Adipocyte (in vitro differentiated cells): ENCODE measurements at regions not wholly inside any gene's neighbourhood (a gene's known extent, or its start where the extent isn't known, plus 50 kb on each side); places are given as distances from the start of the nearest gene placed in this dataset.
"Not testable (repeated sequence)": the region's sequence is repeated elsewhere in the genome, so short reads cannot be mapped to it uniquely, and the experiment has no call there.

Source experiments
- DNase-seq: peaks from one replicate; pipeline ENCODE4 v3.0.0-alpha.2; 2015; ENCODE audit warnings: low read depth
- H3K27me3 ChIP-seq: replicated peaks from 2 replicates; pipeline ENCODE4 v1.7.0; 2013; ENCODE audit warnings: mild to moderate bottlenecking, low read length, moderate library complexity; ENCODE audit not compliant: control insufficient read depth, insufficient read depth
- H3K36me3 ChIP-seq: 2 replicates; pipeline ENCODE4 v1.7.0; 2013; ENCODE audit warnings: low read length, mild to moderate bottlenecking, moderate library complexity; ENCODE audit not compliant: control insufficient read depth, insufficient read depth, severe bottlenecking
- H3K4me1 ChIP-seq: 2 replicates; pipeline ENCODE4 v1.7.0; 2013; ENCODE audit warnings: mild to moderate bottlenecking, low read length, moderate library complexity; ENCODE audit not compliant: control insufficient read depth, insufficient read depth
- H3K4me3 ChIP-seq: 2 replicates; pipeline ENCODE4 v1.7.0; 2013; ENCODE audit warnings: mild to moderate bottlenecking, low read length, moderate library complexity
- H3K9ac ChIP-seq: 2 replicates; pipeline ENCODE4 v1.7.0; 2013; ENCODE audit warnings: mild to moderate bottlenecking, low read length, moderate library complexity
- H3K9me3 ChIP-seq: 2 replicates; pipeline ENCODE4 v1.7.0; 2013; ENCODE audit warnings: mild to moderate bottlenecking, low read length, moderate library complexity; ENCODE audit not compliant: control insufficient read depth

DNA sequence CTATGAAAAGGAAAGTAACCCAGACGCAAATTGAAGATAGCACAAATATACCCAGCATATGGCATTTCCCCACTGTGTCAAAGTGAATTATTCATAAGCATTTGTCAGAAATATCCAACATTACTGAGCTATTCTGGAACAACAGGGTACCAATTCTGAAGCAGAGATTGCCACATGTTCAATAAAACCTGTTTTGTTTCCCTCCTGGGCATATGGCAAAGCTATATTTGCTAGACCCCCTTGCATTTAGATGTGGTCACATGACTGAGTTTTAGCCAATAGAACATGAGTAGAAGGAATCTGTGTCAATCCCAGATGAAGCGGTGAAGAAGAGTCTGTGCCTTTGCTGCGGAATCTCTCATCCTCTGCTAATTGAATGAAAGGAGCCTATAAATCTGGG is 296.4 kb upstream of the DLGAP1 start:
- H3K9me3 ChIP-seq: peaks cover 8% of the 10 kb centered on the region
- no peak overlapping the region for H3K9ac ChIP-seq
- no peak overlapping the region for H3K4me3 ChIP-seq
- H3K36me3 ChIP-seq: no peaks in the 10 kb centered on the region
- no peaks in the 10 kb centered on the region for H3K4me1 ChIP-seq
- H3K27me3 ChIP-seq: no peaks in the 10 kb centered on the region
- no peak for DNase-seq

DNA sequence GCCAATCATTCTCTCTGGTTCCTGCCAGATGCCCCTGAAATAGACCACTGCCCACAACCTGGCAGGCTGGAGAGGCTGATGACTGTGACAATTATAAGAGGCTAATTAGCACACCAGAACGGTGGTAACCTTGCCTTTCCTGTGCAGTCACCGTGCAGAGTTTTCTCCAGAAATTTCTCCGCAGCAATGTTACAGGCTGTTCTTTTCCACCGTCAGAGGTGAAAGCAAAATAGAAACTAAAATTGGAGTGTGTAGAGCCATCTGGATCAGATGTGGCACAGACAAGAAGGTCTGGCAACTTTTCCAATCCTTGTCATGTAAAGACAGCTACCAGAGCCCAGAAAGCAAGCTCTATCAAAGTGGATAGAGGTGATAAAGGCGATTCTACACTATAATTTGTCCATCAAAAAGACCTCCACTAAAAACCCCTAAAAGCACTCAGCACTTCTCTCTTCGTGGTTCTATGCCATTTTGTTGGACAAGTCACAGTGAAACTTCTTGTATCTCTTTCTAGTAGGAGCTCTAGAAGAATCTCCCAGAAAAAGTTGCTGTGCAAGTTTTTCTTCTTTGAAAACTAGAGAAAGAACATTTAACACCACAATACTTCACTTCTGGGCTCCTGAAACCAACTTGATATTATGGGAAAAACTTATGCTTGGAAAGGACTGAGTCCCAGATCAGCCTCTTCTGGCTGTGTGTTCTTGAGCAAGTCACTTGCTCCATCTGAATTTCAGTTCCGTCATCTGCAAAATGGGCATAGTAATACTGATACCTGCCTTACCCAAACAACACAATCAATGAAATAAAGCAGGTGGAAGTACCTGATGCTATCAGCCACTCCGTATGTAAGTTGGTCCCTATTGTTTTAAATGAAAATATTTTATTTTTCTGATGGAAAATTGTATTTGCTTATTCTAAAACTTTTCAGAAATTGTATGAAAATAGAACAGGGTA is 295.6 kb upstream of the DLGAP1 start:
- Histone ChIP-seq H3K9ac (no peak overlapping the region), H3K9me3 (peaks cover 9% of the 10 kb centered on the region), H3K4me1 (no peaks in the 10 kb centered on the region), H3K4me3 (no peak overlapping the region), H3K36me3 (no peaks in the 10 kb centered on the region), H3K27me3 (no peaks in the 10 kb centered on the region)
- DNase-seq: no peak

DNA sequence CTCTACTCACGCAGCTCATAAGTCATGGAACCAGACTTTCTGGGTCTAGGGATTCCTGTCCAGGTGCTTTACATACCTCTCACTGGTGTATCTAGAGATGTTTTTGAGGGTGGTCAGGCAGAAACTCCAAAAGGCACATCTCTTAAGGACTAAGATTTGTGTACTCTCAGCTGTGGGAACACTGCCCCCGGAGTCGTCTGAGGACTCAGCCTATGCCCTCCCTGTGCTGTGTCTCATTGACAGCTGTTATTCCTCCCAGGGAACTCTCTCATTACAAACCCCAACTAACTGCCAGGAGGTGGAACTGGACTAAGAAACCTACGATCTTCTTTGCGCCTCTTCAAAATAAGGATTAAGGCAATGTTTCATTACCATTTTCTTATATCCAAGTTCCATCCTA is 293.9 kb upstream of the DLGAP1 start:
- no peak for DNase-seq
- Histone ChIP-seq H3K9ac (no peak overlapping the region), H3K27me3 (no peaks in the 10 kb centered on the region), H3K4me1 (no peaks in the 10 kb centered on the region), H3K9me3 (peaks cover 14% of the 10 kb centered on the region), H3K36me3 (no peaks in the 10 kb centered on the region), H3K4me3 (no peak overlapping the region)

DNA sequence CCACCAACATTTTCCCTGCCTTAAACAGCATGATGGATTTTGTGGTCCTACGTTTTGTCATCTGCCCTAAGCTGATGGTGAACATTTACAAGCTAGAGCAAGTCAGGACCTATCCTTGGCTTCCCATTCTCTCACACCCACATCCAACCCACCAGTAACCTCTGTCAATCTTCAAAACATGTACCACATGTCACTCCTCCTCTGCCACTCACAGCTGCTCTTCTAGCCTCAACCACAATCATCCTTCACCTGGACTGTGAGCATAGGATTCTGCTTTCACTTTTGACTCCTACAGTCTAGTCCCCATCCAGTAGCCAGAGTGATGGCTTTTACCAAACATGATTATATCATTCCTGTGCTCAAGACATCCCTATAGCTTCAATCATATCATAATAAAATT is 279.8 kb upstream of the DLGAP1 start:
- no peaks in the 10 kb centered on the region for H3K36me3 ChIP-seq
- no peak for DNase-seq

DNA sequence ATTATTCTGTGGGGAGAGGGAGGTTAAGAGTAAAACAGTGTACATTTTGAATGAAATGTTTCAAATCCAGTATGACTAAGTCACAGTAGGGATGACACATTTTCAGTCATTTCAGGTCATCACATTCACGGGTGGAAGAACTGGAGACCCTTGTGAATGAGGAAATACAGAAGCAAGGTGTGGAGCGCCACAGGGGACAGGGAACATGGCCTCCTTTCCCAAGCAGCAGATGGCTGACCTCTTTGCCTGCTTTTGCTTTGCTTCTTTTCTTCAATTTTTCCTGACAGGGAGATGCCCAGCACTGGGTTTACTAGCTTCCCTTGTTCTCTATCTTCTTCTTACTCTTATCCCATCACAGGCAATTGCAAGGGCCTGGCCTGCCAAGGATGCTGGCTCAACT is 278.9 kb upstream of the DLGAP1 start:
- Histone ChIP-seq H3K9ac (no peak overlapping the region), H3K9me3 (peaks cover 2% of the 10 kb centered on the region), H3K36me3 (no peaks in the 10 kb centered on the region), H3K4me3 (no peak overlapping the region), H3K4me1 (no peaks in the 10 kb centered on the region), H3K27me3 (no peaks in the 10 kb centered on the region)
- DNase-seq: no peak

More for the DNA sequence above, 279.8 kb upstream of the DLGAP1 start:
- no peaks in the 10 kb centered on the region for H3K4me1 ChIP-seq
- H3K4me3 ChIP-seq: no peak overlapping the region
- peaks cover 2% of the 10 kb centered on the region for H3K9me3 ChIP-seq
- no peak overlapping the region for H3K9ac ChIP-seq
- H3K27me3 ChIP-seq: no peaks in the 10 kb centered on the region

DNA sequence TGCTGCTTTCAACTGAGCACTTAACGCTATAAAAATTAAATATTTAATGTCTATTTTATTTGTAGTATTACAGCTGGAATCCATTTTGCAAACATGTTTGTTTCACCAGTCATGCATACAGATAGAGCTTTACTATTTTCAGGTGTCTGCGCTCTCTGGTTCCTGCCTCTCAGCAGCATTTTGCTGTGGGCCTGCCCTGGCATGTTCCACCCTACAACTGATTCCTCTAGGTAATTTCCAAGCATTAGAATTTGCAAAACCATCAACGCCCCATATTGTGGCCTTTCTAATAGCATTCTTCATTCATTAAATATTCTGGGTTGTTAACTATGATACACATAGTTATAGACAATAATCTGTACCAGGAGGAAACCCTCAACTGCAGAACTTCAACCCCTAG is 266.4 kb upstream of the DLGAP1 start:
- DNase-seq: no peak
- Histone ChIP-seq H3K4me3 (no peak overlapping the region), H3K27me3 (no peaks in the 10 kb centered on the region), H3K9me3 (no peaks in the 10 kb centered on the region), H3K4me1 (no peaks in the 10 kb centered on the region), H3K36me3 (no peaks in the 10 kb centered on the region), H3K9ac (no peak overlapping the region)

DNA sequence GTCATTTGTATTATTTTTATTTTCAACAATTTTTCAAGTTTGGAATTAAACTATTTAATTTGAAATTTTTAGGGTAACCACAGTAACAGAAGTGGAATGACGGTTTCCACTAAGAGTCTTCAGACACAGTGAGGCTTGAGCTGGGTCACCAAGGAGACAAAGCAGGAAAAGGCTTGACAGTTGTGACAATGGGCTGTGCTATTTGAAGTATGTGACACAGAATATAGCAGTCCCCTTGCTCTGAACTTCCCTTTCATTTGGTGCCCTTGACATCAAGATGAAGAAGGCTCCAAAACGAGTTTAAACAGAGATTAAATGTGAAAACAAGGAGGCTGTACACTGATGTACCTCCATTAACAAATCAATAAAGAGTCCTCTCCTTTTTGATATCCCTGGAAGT is 265.4 kb upstream of the DLGAP1 start:
- H3K4me1 ChIP-seq: no peaks in the 10 kb centered on the region
- no peak overlapping the region for H3K4me3 ChIP-seq
- no peaks in the 10 kb centered on the region for H3K9me3 ChIP-seq
- DNase-seq: no peak
- H3K9ac ChIP-seq: no peak overlapping the region
- H3K27me3 ChIP-seq: no peaks in the 10 kb centered on the region
- no peaks in the 10 kb centered on the region for H3K36me3 ChIP-seq

DNA sequence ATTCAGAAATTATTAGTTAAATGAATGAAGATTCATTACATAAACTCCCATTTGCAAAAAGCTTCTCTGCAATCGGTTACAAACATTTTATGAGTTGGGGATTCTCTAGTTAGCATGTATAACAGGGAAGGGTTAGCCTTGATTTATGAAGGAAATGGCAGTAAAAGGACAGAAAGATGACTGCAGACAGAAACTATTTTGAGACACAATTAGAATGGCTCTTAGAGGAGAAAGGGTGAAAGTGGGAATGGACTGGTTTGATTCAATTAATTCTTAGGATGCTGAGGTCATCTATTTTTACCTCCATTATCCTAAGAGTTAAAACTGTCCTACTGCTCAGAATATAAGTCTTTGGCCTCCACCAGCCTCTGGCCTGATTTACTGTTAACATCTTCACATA is 250.8 kb upstream of the DLGAP1 start:
- no peaks in the 10 kb centered on the region for H3K27me3 ChIP-seq
- no peaks in the 10 kb centered on the region for H3K36me3 ChIP-seq
- no peak overlapping the region for H3K4me3 ChIP-seq
- H3K4me1 ChIP-seq: no peaks in the 10 kb centered on the region
- DNase-seq: no peak
- no peak overlapping the region for H3K9ac ChIP-seq
- no peaks in the 10 kb centered on the region for H3K9me3 ChIP-seq

DNA sequence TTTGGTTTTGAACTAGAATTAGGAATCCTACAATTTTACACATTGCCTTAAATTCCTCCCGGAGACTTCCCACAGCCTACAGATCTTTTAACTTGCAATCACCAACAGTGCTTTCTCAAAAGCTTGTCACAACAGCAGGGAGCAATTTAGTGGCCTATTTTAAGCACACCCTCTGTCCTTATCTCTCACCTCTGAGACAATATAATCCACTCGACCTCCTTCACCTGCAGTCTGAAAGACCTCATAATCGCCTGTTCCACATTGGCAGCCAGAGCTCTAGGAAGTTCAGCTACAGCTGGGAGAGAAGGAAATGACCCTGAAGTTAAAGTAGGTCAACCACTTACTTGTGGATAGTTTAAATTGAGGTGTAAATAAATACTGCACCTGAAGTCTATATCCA is 249.7 kb upstream of the DLGAP1 start:
- no peaks in the 10 kb centered on the region for H3K9me3 ChIP-seq
- no peak overlapping the region for H3K4me3 ChIP-seq
- H3K27me3 ChIP-seq: no peaks in the 10 kb centered on the region
- H3K4me1 ChIP-seq: no peaks in the 10 kb centered on the region
- no peak overlapping the region for H3K9ac ChIP-seq
- H3K36me3 ChIP-seq: no peaks in the 10 kb centered on the region
- DNase-seq: no peak

DNA sequence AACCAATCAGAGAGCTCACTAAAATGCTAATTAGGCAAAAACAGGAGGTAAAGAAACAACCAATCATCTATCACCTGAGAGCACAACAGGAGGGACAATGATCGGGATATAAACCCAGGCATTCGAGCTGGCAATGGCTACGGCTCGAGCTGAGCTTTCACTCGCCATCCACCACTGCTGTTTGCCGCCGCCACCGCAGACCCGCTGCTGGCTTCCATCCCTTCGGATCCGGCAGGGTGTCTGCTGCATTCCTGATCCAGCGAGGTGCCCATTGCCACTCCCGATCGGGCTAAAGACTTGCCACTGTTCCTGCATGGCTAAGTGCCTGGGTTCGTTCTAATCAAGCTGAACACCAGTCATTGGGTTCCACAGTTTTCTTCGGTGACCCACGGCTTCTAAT is 236.7 kb upstream of the DLGAP1 start:
- Histone ChIP-seq H3K4me3 (no peak overlapping the region), H3K9ac (no peak overlapping the region), H3K9me3 (no peaks in the 10 kb centered on the region), H3K36me3 (no peaks in the 10 kb centered on the region), H3K4me1 (no peaks in the 10 kb centered on the region), H3K27me3 (no peaks in the 10 kb centered on the region)
- no peak for DNase-seq

DNA sequence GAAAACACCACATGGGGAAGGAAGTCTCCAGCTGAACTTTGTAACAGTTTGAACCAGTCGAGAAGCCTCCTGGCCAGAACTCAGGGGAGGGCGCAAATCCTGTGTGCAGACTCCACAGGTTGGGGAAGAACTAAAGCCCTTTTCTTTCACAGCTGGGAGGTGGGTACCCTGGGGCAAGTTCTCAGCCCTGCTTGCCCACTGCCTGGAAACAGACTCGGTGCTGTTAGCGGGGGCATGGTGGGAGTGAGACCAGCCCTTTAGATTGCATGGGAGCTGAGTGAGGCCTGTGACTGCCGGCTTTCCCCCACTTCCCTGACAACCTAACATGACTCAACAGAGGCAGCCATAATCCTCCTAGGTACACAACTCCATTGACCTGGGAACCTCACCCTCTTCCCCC is 223.6 kb upstream of the DLGAP1 start:
- not testable (repeated sequence) for H3K9me3 ChIP-seq, H3K4me3 ChIP-seq, DNase-seq, H3K4me1 ChIP-seq, H3K9ac ChIP-seq, H3K27me3 ChIP-seq, H3K36me3 ChIP-seq

DNA sequence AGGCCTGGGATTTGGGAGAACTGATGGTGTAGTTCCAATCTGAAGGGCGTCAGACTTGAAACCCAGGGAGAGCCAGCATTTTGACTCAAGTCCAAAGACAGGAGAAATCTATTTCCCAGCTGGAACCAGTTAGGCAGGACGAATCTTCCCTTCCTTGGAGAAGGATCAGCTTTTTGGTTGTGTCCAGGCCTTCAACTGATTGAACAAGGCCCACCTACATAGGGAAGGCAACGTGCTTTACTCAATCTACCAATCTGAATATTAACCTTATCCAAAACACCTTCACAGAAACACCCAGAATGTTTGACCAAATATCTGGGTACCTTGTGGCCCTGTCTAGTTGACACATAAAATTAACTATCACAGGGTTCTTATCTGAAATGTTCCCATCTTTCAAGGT is 221.9 kb upstream of the DLGAP1 start:
- DNase-seq: no peak
- no peaks in the 10 kb centered on the region for H3K4me1 ChIP-seq
- no peaks in the 10 kb centered on the region for H3K27me3 ChIP-seq
- peaks cover 9% of the 10 kb centered on the region for H3K9me3 ChIP-seq
- H3K4me3 ChIP-seq: no peak overlapping the region
- H3K36me3 ChIP-seq: no peaks in the 10 kb centered on the region
- H3K9ac ChIP-seq: no peak overlapping the region
